Activated CD8-positive, alpha-beta memory T cell treated with anti-CD3 and anti-CD28 coated beads for 36 hours (primary cell): ENCODE measurements at regions not wholly inside any gene's neighbourhood (a gene's known extent, or its start where the extent isn't known, plus 50 kb on each side); places are given as distances from the start of the nearest gene placed in this dataset.
"Not testable (repeated sequence)": the region's sequence is repeated elsewhere in the genome, so short reads cannot be mapped to it uniquely, and the experiment has no call there.

ENCODE experiments used
- CTCF ChIA-PET: fragments of 350-600 bp; sonication (Branson Sonifier 250); formaldehyde crosslinking; loops from one replicate; lab custom pipeline; 2021; ENCODE audit warnings: antibody characterized with exemption; lab: Charles Lee
- POLR2A ChIA-PET: fragments of 350-600 bp; sonication (Branson Sonifier 250); formaldehyde crosslinking; loops from one replicate; lab custom pipeline; 2021; ENCODE audit warnings: antibody characterized with exemption; lab: Charles Lee

- ChIA-PET CTCF (no interaction called here), POLR2A (no interaction called here)
These were observed 111.1 kb upstream of the DPP6 start for GRCh38 chr7:153941061-153941460.

GRCh38 chr7:153942036-153942435 lies 110.2 kb upstream of the DPP6 start:
- ChIA-PET POLR2A (no interaction called here), CTCF (no interaction called here)

- POLR2A ChIA-PET, result no interaction called here
- CTCF ChIA-PET, result no interaction called here
These were observed 108.7 kb upstream of the DPP6 start for GRCh38 chr7:153943457-153943856.

GRCh38 chr7:153943861-153944260 lies 108.3 kb upstream of the DPP6 start:
- ChIA-PET CTCF (no interaction called here), POLR2A (no interaction called here)

- CTCF ChIA-PET, result no interaction called here
These were observed 104.1 kb upstream of the DPP6 start for GRCh38 chr7:153948060-153948459.

GRCh38 chr7:153951316-153951715 lies 100.9 kb upstream of the DPP6 start:
- ChIA-PET POLR2A (no interaction called here), CTCF (no interaction called here)

More at GRCh38 chr7:153948060-153948459, 104.1 kb upstream of the DPP6 start:
- POLR2A ChIA-PET, result no interaction called here

GRCh38 chr7:153954477-153954876 lies 97.7 kb upstream of the DPP6 start:
- CTCF ChIA-PET, result no interaction called here
- POLR2A ChIA-PET, result no interaction called here

- POLR2A ChIA-PET, CTCF ChIA-PET: not testable (repeated sequence)
These were observed 94.5 kb upstream of the DPP6 start for GRCh38 chr7:153957677-153958076.

- POLR2A ChIA-PET, CTCF ChIA-PET: not testable (repeated sequence)
These were observed 93.8 kb upstream of the DPP6 start for GRCh38 chr7:153958381-153958780.

- POLR2A ChIA-PET, CTCF ChIA-PET: not testable (repeated sequence)
These were observed 93.4 kb upstream of the DPP6 start for GRCh38 chr7:153958789-153959188.

- POLR2A ChIA-PET, CTCF ChIA-PET: not testable (repeated sequence)
These were observed 87.6 kb upstream of the DPP6 start for GRCh38 chr7:153964481-153965112.

GRCh38 chr7:153969016-153969415 lies 83.2 kb upstream of the DPP6 start:
- CTCF ChIA-PET, POLR2A ChIA-PET: not testable (repeated sequence)

GRCh38 chr7:153974603-153975002 lies 77.6 kb upstream of the DPP6 start:
- POLR2A ChIA-PET, CTCF ChIA-PET: not testable (repeated sequence)

- POLR2A ChIA-PET, CTCF ChIA-PET: not testable (repeated sequence)
These were observed 75.5 kb upstream of the DPP6 start for GRCh38 chr7:153976745-153977144.

GRCh38 chr7:153983186-153983585 lies 69.0 kb upstream of the DPP6 start:
- POLR2A ChIA-PET, CTCF ChIA-PET: not testable (repeated sequence)

- CTCF ChIA-PET, POLR2A ChIA-PET: not testable (repeated sequence)
These were observed 63.1 kb upstream of the DPP6 start for GRCh38 chr7:153989066-153989627.

- CTCF ChIA-PET, POLR2A ChIA-PET: not testable (repeated sequence)
These were observed 62.3 kb upstream of the DPP6 start for GRCh38 chr7:153989742-153990425.

GRCh38 chr7:153991471-153991870 lies 60.7 kb upstream of the DPP6 start:
- CTCF ChIA-PET, POLR2A ChIA-PET: not testable (repeated sequence)

GRCh38 chr7:153993402-153993801 lies 58.8 kb upstream of the DPP6 start:
- POLR2A ChIA-PET, CTCF ChIA-PET: not testable (repeated sequence)

- CTCF ChIA-PET, result not testable (repeated sequence)
These were observed 53.3 kb upstream of the DPP6 start for GRCh38 chr7:153998896-153999295.

More at GRCh38 chr7:153998896-153999295, 53.3 kb upstream of the DPP6 start:
- POLR2A ChIA-PET, result not testable (repeated sequence)
